ENCODE measurements at regions not wholly inside any gene's neighbourhood (a gene's known extent, or its start where the extent isn't known, plus 50 kb on each side); places are given as distances from the start of the nearest gene placed in this dataset.
"Not testable (repeated sequence)": the region's sequence is repeated elsewhere in the genome, so short reads cannot be mapped to it uniquely, and the experiment has no call there.

GRCh38 chr3:176296066-176296597 lies 901.1 kb downstream of the TBL1XR1 start:
- DNase-seq = no peak

- no peak for DNase-seq
Observed at GRCh38 chr3:176293276-176293675, 904.0 kb downstream of the TBL1XR1 start.

- no peak for DNase-seq
Observed at GRCh38 chr3:176286476-176287085, 910.7 kb downstream of the TBL1XR1 start.

GRCh38 chr3:176275538-176275937 lies 921.7 kb downstream of the TBL1XR1 start:
- DNase-seq = no peak

- DNase-seq = no peak
Observed at GRCh38 chr3:176275113-176275512, 922.2 kb downstream of the TBL1XR1 start.

- DNase-seq = no peak
Observed at GRCh38 chr3:176274161-176274560, 923.1 kb downstream of the TBL1XR1 start.

- no peak for DNase-seq
Observed at GRCh38 chr3:176262071-176262470, 935.2 kb downstream of the TBL1XR1 start.

GRCh38 chr3:176247191-176247590 lies 950.1 kb downstream of the TBL1XR1 start:
- DNase-seq = no peak

GRCh38 chr3:176219970-176220369 lies 977.3 kb downstream of the TBL1XR1 start:
- DNase-seq = no peak

- no peak for DNase-seq
Observed at GRCh38 chr3:176214758-176215157, 982.5 kb downstream of the TBL1XR1 start.

- not testable (repeated sequence) for DNase-seq
Observed at GRCh38 chr3:176213314-176213713, 984.0 kb downstream of the TBL1XR1 start.

- no peak for DNase-seq
Observed at GRCh38 chr3:176208915-176209314, 988.4 kb downstream of the TBL1XR1 start.

GRCh38 chr3:176208283-176208682 lies 989.0 kb downstream of the TBL1XR1 start:
- DNase-seq = no peak

- no peak for DNase-seq
Observed at GRCh38 chr3:176206809-176207208, 990.5 kb downstream of the TBL1XR1 start.

- no peak for DNase-seq
Observed at GRCh38 chr3:176202652-176203051, 994.6 kb downstream of the TBL1XR1 start.

- DNase-seq = no peak
Observed at GRCh38 chr3:176193032-176193730, 1004.1 kb downstream of the TBL1XR1 start.

- no peak for DNase-seq
Observed at GRCh38 chr3:176190755-176191154, 1006.5 kb downstream of the TBL1XR1 start.

- DNase-seq = no peak
Observed at GRCh38 chr3:176183181-176183580, 1014.1 kb downstream of the TBL1XR1 start.

GRCh38 chr3:176174060-176174459 lies 1023.2 kb downstream of the TBL1XR1 start:
- no peak for DNase-seq

- DNase-seq = no peak
Observed at GRCh38 chr3:176172492-176172891, 1024.8 kb downstream of the TBL1XR1 start.

- no peak for DNase-seq
Observed at GRCh38 chr3:176167272-176167671, 1030.0 kb downstream of the TBL1XR1 start.

- DNase-seq = no peak
Observed at GRCh38 chr3:176160997-176161396, 1036.3 kb downstream of the TBL1XR1 start.

- no peak for DNase-seq
Observed at GRCh38 chr3:176159796-176160195, 1037.5 kb downstream of the TBL1XR1 start.

- DNase-seq = no peak
Observed at GRCh38 chr3:176155012-176155411, 1042.3 kb downstream of the TBL1XR1 start.

- no peak for DNase-seq
Observed at GRCh38 chr3:176149567-176149966, 1047.7 kb downstream of the TBL1XR1 start.

Data from NCI-H1048 (cell line).